ENCODE measurements at regions not wholly inside any gene's neighbourhood (a gene's known extent, or its start where the extent isn't known, plus 50 kb on each side); places are given as distances from the start of the nearest gene placed in this dataset.
A peak's percentile ranks its signal among the peaks of the same experiment; 100 is the strongest.

GRCh38 chr12:111074559-111074958 is 154.2 kb upstream of the MYL2 start:
- DNase-seq: no peak

- DNase-seq: no peak
Measured at GRCh38 chr12:111073370-111073769, 153.0 kb upstream of the MYL2 start.

- no peak for DNase-seq
Measured at GRCh38 chr12:111072299-111072698, 151.9 kb upstream of the MYL2 start.

- DNase-seq: no peak
Measured at GRCh38 chr12:111069886-111070285, 149.5 kb upstream of the MYL2 start.

GRCh38 chr12:111068290-111068689 is 147.9 kb upstream of the MYL2 start:
- DNase-seq: no peak

- no peak for DNase-seq
Measured at GRCh38 chr12:111067498-111067897, 147.1 kb upstream of the MYL2 start.

GRCh38 chr12:111066744-111067437 is 146.5 kb upstream of the MYL2 start:
- peak; percentile 3 for DNase-seq

- no peak for DNase-seq
Measured at GRCh38 chr12:111064982-111065381, 144.6 kb upstream of the MYL2 start.

GRCh38 chr12:111064154-111064553 is 143.8 kb upstream of the MYL2 start:
- no peak for DNase-seq

- DNase-seq: peak; percentile 82
Measured at GRCh38 chr12:111063295-111064026, 143.1 kb upstream of the MYL2 start.

- no peak for DNase-seq
Measured at GRCh38 chr12:111057701-111058425, 137.5 kb upstream of the MYL2 start.

GRCh38 chr12:111056618-111057521 is 136.5 kb upstream of the MYL2 start:
- DNase-seq: no peak

- DNase-seq: no peak
Measured at GRCh38 chr12:111055181-111055880, 135.0 kb upstream of the MYL2 start.

GRCh38 chr12:111048991-111049390 is 128.6 kb upstream of the MYL2 start:
- no peak for DNase-seq

GRCh38 chr12:111046896-111047295 is 126.5 kb upstream of the MYL2 start:
- DNase-seq: no peak

GRCh38 chr12:111045941-111046340 is 125.6 kb upstream of the MYL2 start:
- DNase-seq: no peak

- DNase-seq: no peak
Measured at GRCh38 chr12:111041091-111041490, 120.7 kb upstream of the MYL2 start.

- DNase-seq: no peak
Measured at GRCh38 chr12:111040690-111041089, 120.3 kb upstream of the MYL2 start.

- DNase-seq: no peak
Measured at GRCh38 chr12:111038941-111039340, 118.6 kb upstream of the MYL2 start.

GRCh38 chr12:111038077-111038476 is 117.7 kb upstream of the MYL2 start:
- no peak for DNase-seq

- DNase-seq: no peak
Measured at GRCh38 chr12:111037047-111037446, 116.7 kb upstream of the MYL2 start.
